Stimulated activated CD4-positive, alpha-beta T cell treated with anti-CD3 and anti-CD28 coated beads, Interleukin-12 subunit alpha, Interleukin-12 subunit beta, amount 100 ng/mL, for 4 hours (primary cell): ENCODE measurements at regions not wholly inside any gene's neighbourhood (a gene's known extent, or its start where the extent isn't known, plus 50 kb on each side); places are given as distances from the start of the nearest gene placed in this dataset.

ENCODE experiments used
- DNase-seq: peaks from one replicate; pipeline ENCODE4 v3.0.0-alpha.2; 2020

DNA sequence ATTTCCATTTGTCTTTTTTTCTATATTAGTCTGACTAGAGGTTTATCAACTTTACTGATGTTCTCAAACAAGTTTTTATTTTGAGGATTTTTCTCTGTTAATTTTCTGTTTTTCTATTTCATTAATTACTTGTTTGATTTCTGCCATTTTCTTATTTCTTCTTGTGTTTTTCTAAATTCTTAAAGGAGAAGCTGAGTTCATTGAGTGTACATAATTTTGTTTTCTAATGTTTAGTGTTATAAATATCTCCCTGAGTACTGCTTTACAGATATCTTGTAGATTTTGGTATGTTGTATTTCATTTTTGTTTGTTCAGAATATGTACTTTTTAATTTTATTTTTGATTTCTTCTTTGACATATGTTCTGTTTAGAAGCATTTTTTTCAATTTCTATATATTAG lies 1404.3 kb upstream of the MIR17HG start:
- no peak for DNase-seq

DNA sequence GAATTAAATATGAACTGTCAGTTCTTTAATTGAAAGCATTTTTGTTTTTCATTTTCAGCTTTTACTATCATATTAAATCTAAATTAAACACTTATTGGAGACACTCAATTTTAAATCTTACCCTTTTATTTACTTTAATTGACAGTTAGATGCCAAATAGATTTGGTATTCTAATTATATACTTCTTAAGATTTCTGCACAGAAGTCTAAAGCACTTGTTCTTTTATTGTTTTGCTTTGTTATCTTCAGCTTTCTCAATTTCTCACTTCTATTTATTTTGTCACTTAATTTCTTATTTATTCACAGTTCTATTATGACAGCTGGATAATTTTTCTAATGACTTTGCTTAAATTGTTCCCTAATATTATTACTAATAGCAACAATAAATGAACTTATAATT lies 1397.3 kb upstream of the MIR17HG start:
- DNase-seq, result no peak

DNA sequence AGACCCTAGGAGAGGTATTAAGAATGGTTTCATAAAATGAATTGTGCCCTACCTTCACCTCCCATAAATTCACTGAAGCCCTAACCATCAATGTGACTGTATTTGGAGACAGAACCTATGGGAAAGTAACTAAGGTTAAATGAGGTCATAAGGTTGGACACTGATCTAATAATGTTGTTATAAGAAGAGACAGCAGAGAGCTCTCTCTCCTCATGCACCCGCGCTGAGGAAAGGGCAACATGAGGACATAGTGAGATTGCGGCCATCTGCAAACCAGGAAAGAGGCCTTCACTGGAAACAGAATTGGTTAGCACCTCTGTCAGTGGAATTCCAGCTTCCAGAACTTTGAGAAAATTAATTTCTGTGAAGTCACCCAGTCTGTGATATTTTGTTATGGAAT lies 1396.1 kb upstream of the MIR17HG start:
- no peak for DNase-seq

DNA sequence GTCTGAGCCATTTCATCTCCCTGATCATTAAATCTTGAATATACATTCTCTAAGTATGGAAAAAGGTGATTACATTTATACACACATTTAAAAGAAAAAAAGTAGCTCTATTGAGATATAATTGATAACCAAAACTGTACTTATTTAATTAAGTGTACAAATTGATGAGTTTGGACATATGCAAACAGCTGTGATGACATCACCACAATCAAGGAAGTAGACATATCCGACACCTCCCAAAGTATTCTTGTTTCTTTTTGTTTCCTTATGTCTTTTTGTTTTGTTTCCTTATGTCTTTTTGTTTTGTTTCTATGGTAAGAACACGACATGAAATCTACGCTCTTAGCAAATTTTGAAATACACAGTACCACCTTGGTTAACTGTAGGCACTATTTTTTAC lies 1393.9 kb upstream of the MIR17HG start:
- DNase-seq, result no peak

DNA sequence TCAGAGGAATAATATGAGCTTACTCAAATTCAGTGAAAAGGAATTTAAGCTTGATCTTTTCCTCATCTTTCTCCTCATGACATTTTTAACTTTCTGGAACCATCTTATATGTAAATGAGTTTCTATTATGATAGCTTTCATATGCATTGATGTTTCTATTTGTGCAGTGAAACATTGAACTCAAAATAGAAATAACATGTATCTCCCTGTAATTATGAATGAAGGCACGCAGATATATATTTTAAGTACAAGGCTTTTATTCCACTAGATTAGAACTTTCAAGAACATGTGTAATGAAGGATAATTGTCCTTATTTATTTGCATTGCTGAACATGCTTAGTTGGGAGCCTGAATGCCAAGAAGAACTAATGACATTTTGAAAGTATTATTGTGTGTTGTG lies 1391.7 kb upstream of the MIR17HG start:
- no peak for DNase-seq

DNA sequence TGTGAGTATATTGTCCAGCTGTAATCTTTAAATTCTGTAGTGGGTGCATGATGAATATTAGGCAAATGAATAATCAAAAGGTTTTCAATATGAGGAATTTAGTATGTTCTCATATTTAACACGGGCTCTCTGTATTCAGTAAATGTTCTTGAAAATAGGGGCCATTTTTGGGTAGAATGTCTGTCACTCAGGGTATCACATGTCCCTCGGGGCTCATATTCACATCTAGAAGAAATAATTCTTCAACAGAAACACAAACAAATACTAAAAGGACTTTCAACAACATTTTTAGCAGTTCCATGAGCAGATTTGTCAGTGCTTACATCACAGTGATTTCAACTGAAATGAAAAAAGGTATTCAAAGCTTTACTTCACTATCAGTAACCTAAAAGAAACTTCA lies 1388.4 kb upstream of the MIR17HG start:
- DNase-seq, result no peak

DNA sequence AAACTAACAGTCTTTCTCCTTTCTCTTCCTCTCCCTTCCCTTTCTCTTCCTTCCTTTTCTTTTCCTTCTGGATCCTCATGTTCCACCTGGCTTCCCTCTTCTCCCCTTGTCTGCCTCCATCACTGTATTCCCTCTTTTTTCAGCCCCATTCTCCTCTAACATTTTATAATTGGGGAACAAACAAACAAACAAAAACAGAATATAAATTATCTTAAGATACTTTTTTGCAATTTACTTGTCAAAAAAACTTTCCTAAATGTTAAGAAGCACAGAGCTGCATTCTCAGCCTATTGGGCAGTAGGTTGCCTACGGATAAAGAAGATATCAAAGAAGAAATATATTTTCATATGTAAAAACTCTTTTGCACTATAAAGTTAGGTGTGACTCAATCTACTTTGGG lies 1382.2 kb upstream of the MIR17HG start:
- no peak for DNase-seq

DNA sequence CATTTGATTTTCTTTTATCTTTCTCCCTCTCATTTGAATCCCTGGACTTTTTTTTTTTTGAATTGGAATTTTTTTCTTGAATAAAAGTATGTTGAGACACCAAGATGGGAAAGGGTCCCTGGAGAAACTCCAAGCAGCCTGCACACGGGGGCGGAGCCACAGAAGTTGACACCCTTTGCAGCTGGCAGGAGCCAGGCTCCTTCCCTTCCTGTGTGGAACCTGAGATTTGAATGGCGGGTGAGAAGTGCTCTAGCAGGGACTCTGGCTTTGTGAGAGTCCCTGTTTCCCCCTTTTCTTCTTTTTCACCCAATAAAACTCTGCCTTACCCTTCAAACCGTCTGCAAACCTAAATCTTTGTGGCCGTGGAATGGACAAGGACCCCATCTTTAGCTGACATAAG lies 1381.0 kb upstream of the MIR17HG start:
- no peak for DNase-seq

DNA sequence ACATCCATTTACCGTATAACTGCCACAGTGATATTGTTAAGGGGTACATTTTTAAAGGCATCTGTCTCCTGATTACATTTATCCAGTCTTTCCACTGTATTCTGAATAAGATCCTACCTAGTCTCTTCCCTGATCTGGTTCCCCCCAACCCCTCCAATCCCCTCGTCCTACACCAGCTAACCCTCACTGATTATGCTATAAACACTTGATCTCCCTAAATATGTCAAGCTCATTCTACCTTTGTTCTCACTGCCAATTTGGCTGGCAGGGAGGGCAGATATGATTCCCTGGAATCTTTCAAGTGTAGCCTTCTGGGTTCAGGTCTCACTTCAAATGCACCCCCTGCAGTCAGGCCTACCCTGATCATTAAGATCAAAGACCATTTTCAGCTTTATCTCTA lies 1379.8 kb upstream of the MIR17HG start:
- DNase-seq, result no peak

DNA sequence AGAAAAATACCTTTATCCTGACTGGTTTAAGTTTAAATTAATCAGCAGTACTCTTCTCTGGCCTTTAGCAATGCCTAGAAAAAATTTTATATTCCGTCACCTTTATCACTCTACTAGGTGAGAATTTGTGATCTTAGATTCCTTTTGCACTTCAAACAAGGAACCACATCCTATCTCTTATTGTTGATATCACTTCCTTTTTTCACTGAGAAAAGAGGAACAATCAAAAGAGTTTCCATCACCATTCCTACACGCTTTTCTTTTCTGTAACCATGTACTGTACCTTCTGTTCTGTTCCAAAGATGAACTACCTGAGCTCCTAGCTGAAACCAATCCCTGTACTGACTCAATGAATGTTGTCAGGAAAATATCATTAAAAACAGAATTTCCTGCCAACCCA lies 1379.0 kb upstream of the MIR17HG start:
- no peak for DNase-seq

DNA sequence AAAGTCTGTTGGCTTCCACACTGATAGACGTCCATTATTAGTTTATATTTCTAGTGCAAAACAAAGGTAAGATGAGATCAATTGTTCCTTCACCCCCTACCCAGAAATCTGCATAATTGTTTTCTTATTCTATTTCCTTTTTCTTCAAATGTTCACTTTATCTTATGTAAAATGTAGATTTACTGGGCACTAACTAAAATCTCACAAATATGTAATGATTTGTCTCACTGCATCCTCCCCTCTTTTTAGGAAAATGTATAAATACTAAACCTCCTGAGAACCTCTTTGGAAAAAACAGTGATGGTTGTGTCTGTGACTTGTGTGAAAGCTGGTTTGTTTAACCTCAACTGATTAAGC lies 1377.2 kb upstream of the MIR17HG start:
- no peak for DNase-seq

DNA sequence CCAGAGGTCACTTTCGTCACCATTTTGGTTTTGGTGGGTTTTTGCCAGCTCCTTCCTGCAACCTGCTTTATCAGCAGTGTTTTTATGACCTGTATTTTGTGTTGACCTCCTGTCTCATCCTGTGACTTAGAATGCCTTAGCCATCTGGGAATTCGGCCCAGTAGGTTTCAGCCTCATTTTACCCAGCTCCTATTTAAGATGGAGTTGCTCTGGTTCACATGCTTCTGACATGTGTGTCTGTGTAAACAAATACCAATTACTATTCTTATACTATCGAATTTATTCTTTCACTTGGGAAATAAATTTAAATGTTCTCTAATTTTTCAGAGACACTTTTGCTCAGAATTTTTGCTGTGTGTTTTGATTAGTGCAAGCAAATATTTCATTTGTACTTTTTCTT lies 1370.3 kb upstream of the MIR17HG start:
- no peak for DNase-seq

DNA sequence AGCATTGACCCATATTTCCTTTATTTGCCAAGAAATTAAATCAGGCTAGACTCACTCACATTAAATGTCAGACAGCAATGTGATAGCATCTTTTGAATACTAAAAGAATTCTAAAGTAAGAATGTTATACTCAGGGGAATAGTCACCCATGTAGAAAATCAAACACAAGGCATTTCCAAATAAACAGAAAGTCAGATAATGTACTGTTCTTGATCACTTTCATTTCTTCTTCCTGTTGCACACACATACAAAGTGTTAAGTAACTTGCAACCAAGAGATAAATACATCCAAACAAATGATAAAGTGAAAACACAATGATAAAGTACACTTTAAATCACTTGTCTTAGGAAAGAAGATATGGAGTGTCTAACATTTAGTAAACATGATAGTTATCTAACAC lies 1366.6 kb upstream of the MIR17HG start:
- DNase-seq, result no peak

DNA sequence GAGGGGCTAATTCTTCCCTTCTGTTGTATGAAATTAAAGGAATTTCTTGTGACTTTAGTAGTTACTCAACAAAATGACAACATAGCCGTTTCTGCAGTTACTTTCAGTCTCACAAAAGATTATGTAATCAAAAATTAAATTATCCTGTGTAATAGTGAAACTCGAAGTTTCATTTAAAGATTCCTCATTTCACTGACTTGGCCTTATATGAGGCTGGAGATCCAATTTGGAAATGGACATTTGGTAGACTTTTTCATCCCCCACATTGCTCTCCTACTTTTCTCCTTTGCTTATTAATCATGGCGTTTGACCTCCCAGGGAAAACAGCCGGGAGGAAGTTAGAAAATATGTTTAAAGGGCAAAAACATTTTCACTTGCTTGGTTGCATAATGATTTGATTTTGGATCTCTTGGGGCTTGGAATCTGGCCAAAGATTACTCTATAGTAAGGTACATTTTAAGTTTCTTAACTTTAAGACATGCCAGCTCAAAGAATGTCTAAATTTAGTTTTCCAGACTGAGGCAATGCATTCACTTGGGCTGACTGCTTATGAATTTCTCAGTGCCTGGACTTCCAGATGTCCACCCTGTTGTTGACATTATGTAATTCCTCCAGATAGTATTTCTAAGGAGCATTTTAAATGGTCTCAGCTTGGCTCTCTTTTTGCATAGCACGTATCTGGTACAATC lies 1364.9 kb upstream of the MIR17HG start:
- DNase-seq, result no peak

DNA sequence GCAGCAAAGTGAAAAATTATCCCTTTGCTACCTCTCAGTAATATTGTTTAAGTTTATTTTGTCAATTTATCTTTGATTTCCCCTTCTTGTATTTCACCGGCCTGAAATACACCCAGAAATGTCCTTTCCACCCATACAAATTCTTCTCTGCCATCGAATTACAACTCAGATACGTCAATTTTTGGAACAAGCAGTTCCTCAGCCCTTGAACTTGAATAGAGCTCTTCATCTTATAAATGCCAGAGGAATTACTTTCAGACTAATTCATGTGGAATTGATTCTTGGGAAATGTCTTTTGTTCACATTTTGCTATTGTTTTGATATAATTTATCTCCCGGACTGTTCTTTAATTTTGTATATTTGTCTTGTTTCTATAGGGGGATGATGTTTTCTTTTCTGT lies 1359.3 kb upstream of the MIR17HG start:
- DNase-seq, result no peak

DNA sequence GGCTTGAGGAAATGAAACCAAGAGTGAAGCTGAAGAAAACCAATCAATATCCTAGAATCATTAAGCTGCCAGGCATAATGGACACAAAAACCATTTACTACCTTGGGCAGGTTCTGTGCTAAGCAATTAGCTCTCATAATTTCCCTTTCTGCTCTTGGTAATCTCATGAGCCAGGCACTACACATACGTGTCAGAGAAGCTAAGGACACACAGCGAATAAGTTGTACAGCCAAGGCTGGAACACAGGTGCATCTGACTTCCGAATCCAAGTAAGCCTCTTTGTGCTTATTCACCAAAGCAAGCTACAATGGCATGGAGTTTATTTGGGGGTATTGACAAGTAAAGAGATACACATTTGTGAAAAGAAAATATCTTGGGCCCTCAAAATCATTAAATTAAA lies 1343.9 kb upstream of the MIR17HG start:
- no peak for DNase-seq

DNA sequence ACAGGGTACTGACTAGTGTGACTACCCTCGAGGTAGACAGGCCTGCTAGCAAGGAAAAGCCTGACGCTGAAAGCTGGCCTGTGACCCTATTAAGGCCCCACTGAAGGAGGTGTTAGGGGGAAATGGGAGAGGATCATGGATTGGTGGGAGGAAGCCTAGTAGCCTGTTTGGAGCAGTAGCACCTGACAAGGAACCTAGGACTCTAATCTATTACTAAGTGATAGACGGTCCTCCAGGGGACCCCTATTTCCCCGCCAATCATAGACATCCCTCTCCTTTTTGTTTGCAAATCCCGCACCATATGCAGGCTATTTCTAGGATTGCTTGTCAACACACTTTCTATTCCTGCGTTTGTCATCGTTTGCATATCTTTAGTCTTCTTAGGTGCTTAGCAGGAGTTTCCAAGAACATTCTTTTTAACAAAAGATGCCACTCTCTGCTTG lies 1338.8 kb upstream of the MIR17HG start:
- no peak for DNase-seq

DNA sequence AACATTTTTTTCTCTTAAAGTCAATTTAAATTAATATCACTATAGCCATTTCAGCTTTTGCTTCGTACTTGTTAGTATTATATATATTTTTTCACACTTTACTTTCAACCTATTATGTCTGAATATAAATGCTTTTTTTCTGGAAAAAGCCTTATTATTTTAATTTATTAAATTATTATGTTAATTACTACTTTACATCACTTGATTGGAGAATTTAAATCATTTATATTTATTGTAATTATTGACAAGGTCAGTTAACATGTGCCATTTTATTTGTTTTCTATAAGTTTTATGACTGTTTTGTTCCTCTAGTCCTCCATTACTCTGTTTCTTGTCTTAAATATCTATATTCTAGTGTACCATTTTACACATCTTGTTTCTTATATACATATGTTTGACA lies 1333.4 kb upstream of the MIR17HG start:
- DNase-seq, result no peak

DNA sequence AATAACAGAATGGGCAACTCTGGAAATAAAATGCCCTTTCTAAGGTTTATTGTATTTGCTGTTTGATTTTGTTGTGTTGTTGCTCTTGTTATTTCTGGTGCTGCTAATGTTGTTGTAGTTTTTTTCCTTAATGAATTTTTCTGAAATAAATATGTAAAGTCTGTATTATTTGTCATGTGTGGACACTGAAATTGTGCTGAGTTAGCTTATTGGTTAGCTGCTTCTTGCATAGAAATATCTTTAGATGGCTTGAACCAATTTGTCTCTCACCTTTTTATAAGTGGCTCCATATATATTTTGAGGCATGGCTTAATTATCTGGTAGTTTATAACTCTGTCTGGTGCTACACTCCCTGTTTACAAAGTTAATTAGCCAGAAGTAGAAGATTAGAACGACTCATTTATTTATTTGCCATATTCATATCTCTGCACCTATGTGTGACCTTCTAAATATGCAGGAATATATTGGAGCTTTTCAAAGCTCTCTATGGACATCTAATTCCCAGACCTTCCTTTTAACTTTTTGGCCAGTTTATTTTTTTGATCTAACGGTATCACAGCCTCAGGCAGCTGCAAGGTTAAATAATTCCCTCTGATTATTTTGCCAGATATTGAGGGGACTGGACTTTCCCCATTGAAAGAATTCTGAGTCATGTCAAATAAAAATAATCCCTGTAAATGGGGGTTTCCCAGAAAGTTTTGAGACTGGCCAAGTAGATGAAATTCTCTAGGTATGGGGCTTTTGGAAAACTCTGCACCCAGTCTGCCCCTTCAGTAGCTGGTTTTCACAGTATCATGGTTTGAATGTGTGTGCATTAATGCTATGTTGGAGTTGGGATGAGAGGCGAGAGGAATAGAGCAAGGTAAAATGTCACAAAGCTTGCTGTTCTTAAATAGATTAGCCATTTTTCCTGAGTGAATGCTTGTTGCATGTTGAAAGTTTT lies 1331.7 kb upstream of the MIR17HG start:
- no peak for DNase-seq

DNA sequence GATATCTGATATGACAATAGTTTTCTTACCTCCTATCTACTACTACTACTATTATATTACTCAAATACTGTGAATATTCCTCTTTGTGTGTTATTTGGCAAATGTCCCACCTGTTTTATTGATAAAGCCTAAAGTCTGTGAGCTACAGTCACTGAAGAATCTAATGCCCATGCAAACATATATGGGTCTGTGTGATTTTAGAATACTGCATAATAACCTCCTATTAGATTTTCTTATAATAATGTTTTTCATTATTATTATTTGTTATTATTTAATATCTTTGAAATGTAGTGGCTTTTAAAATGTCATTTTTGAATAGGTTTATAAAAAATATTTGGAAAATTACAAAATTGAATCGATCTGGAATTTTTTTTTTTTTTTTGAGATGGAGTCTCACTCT lies 1330.8 kb upstream of the MIR17HG start:
- DNase-seq, result no peak

DNA sequence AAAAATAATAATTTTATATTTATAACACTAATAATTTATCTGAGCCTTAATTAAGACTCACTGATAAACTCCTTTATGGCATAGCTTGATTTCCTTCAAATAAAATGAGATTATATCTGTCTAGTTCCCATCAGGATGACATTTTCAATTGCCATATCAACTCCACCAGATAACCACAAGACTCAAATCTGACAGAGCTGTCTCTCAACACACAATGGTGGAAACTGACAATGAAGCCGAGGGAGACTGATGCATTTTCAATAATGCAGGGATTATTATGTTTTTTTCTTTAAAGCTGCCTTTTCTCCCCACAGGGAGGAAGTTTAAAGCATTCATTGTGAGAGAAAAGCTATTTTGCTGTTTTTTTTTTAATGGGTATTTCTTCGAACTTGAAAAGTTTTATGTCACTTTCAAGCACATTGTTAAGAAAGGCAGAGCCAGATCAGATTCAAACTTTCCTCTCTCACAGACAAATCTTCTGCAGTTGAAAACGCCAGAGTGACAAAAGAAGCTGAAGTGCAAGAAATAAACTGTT lies 1326.9 kb upstream of the MIR17HG start:
- DNase-seq, result no peak

DNA sequence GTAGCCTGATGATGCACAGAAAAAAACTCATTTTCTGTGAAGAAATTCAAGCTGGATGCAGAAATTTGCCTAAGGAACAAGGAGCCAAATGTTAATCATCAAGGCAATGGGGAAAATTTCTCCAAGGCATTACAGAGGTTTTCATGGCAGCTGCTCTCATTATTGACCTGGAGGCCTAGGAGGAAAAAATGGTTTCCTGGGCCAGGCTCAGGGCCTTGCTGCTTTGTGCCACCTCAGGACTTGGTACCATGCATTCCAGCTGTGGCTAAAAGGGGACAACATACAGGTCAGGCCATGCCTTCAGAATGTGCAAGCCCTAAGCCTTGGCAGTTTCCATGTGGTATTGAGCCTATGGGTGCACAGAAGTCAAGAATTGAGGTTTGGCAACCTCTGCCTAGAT lies 1320.1 kb upstream of the MIR17HG start:
- DNase-seq, result no peak

DNA sequence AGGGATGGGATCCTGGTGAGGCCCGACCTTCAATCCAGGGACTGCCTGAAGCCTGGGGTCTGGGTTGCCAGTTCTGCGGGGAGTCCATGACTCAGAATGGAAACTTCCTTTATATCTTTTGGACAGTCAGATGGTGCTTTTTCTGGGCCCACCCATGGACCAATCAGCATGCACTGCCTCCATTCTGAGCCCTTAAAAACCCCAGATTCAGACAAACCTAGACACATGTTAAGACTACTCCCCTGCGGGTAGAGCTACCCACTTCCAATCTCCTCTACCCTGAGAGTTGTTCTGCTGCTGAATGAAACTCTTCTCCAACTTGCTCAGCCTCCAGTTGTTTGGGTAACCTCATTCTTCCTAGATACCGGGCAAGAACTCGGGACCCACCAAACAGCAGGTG lies 1315.2 kb upstream of the MIR17HG start:
- no peak for DNase-seq

DNA sequence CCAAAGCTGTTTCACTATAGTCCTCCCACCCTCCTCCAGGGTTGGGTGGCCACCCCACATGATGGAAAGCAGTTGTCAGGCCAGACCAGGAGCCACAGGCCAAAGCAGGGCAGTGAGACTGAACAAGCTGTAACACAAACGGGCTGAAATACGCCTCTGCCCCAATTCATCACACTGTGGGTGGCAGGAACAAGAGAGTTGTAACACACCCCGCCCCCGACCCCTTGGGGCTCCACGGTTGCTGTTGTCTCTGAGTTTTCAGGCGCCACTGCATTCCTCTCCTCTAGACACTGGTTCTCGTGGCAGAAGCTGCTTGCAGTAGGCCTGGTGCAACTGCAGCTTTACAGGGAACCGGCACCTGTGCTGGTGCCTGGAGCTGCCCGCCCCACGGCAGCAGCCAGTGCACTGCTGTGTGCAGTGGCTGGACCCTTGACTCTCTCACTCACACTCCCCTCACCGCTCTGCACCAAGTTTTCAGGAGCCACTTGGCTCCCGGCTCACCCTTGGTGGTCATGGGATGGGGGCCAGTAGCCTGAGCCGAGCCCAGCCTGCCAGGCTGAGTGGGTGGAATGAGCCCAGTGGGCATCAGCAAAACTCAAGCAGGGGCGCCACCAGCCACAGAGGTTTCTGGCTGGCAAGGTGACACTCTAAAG lies 1314.5 kb upstream of the MIR17HG start:
- DNase-seq, result no peak
